ENCODE measurements at regions not wholly inside any gene's neighbourhood (a gene's known extent, or its start where the extent isn't known, plus 50 kb on each side); places are given as distances from the start of the nearest gene placed in this dataset.

- Mint-ChIP-seq H3K36me3 (ENCODE audit: low read depth) (no peaks in the 10 kb centered on the region), H3K9me3 (no peaks in the 10 kb centered on the region), H3K4me3 (no peak overlapping the region), H3K27me3 (ENCODE audit: insufficient read depth) (peaks cover 4% of the 10 kb centered on the region), H3K27ac (no peak overlapping the region), H3K4me1 (no peaks in the 10 kb centered on the region)
- Histone ChIP-seq H3K36me3 (ENCODE audit: control insufficient read depth, insufficient read depth, low read length) (no peaks in the 10 kb centered on the region), H3K27ac (ENCODE audit: low read depth, low read length) (no peak overlapping the region), H3K9ac (ENCODE audit: extremely low read depth, low read length, poor library complexity, severe bottlenecking) (no peak overlapping the region), H3K9me3 (ENCODE audit: control insufficient read depth, low read length) (no peaks in the 10 kb centered on the region), H3K4me1 (ENCODE audit: control insufficient read depth, insufficient read depth, low read length) (no peaks in the 10 kb centered on the region), H3K27me3 (ENCODE audit: control insufficient read depth, insufficient read depth, low read length, poor library complexity, severe bottlenecking) (no peaks in the 10 kb centered on the region), H3K4me3 (ENCODE audit: low read length) (no peak overlapping the region)
- DNase-seq: peak; percentile 26
- TF ChIP-seq CTCF (conservative IDR thresholded peaks at IDR 0.05): no peak
- WGBS, 2 experiments (ENCODE audit: insufficient coverage in 1 of 2, insufficient read length in 1 of 2): 92 to 95% methylated on average over 10 of the region's 10 CpGs
Measured at GRCh38 chr11:69239641-69240040, 54.3 kb upstream of the MYEOV start.

GRCh38 chr11:69240332-69241074 lies 53.5 kb upstream of the MYEOV start:
- Histone ChIP-seq H3K4me1 (ENCODE audit: control insufficient read depth, insufficient read depth, low read length) (no peaks in the 10 kb centered on the region), H3K27ac (ENCODE audit: low read depth, low read length) (no peak overlapping the region), H3K27me3 (ENCODE audit: control insufficient read depth, insufficient read depth, low read length, poor library complexity, severe bottlenecking) (no peaks in the 10 kb centered on the region), H3K9ac (ENCODE audit: extremely low read depth, low read length, poor library complexity, severe bottlenecking) (no peak overlapping the region), H3K9me3 (ENCODE audit: control insufficient read depth, low read length) (no peaks in the 10 kb centered on the region), H3K36me3 (ENCODE audit: control insufficient read depth, insufficient read depth, low read length) (no peaks in the 10 kb centered on the region), H3K4me3 (ENCODE audit: low read length) (no peak overlapping the region)
- 78 to 92% methylated on average over 6 to 7 of the region's 7 CpGs for WGBS, 2 experiments (ENCODE audit: insufficient coverage in 1 of 2, insufficient read length in 1 of 2)
- Mint-ChIP-seq H3K4me1 (no peaks in the 10 kb centered on the region), H3K4me3 (no peak overlapping the region), H3K9me3 (no peaks in the 10 kb centered on the region), H3K27ac (no peak overlapping the region), H3K27me3 (ENCODE audit: insufficient read depth) (peaks cover 7% of the 10 kb centered on the region), H3K36me3 (ENCODE audit: low read depth) (no peaks in the 10 kb centered on the region)
- peak; percentile 76 for TF ChIP-seq CTCF (conservative IDR thresholded peaks at IDR 0.05)
- DNase-seq: peak; percentile 77

GRCh38 chr11:69241075-69241740 lies 52.7 kb upstream of the MYEOV start:
- no peaks in the 10 kb centered on the region for H3K4me1 Mint-ChIP-seq
- no peaks in the 10 kb centered on the region for H3K9me3 Mint-ChIP-seq
- TF ChIP-seq CTCF (conservative IDR thresholded peaks at IDR 0.05): peak; percentile 24
- H3K27me3 Mint-ChIP-seq (ENCODE audit: insufficient read depth): peaks cover 11% of the 10 kb centered on the region
- Histone ChIP-seq H3K36me3 (ENCODE audit: control insufficient read depth, insufficient read depth, low read length) (no peaks in the 10 kb centered on the region), H3K27me3 (ENCODE audit: control insufficient read depth, insufficient read depth, low read length, poor library complexity, severe bottlenecking) (no peaks in the 10 kb centered on the region), H3K4me3 (ENCODE audit: low read length) (no peak overlapping the region), H3K9ac (ENCODE audit: extremely low read depth, low read length, poor library complexity, severe bottlenecking) (no peak overlapping the region), H3K4me1 (ENCODE audit: control insufficient read depth, insufficient read depth, low read length) (no peaks in the 10 kb centered on the region), H3K27ac (ENCODE audit: low read depth, low read length) (no peak overlapping the region), H3K9me3 (ENCODE audit: control insufficient read depth, low read length) (no peaks in the 10 kb centered on the region)
- no peaks in the 10 kb centered on the region for H3K36me3 Mint-ChIP-seq (ENCODE audit: low read depth)
- H3K4me3 Mint-ChIP-seq: no peak overlapping the region
- peak; percentile 58 for DNase-seq
- 91 to 94% methylated on average over 5 to 6 of the region's 6 CpGs for WGBS, 2 experiments (ENCODE audit: insufficient coverage in 1 of 2, insufficient read length in 1 of 2)
- H3K27ac Mint-ChIP-seq: no peak overlapping the region

All from endodermal cell (in vitro differentiated cells).